NT2/D1 (cell line): ENCODE measurements at regions not wholly inside any gene's neighbourhood (a gene's known extent, or its start where the extent isn't known, plus 50 kb on each side); places are given as distances from the start of the nearest gene placed in this dataset.

Source experiments
- DNase-seq: peaks from one replicate; pipeline ENCODE4 v3.0.0-alpha.2; 2011; ENCODE audit warnings: low read depth, low spot score
- H3K27me3 ChIP-seq: 2 replicates; pipeline ENCODE4 v1.6.0; 2011; ENCODE audit warnings: mild to moderate bottlenecking; ENCODE audit not compliant: insufficient read length, insufficient read depth
- H3K36me3 ChIP-seq: 2 replicates; pipeline ENCODE4 v1.6.1; 2011; ENCODE audit warnings: mild to moderate bottlenecking, low read length, mixed read lengths; ENCODE audit not compliant: insufficient read depth, insufficient read length
- H3K4me1 ChIP-seq: 2 replicates; pipeline ENCODE4 v1.5.1; 2011; ENCODE audit not compliant: insufficient read depth, insufficient read length
- H3K4me3 ChIP-seq: 2 replicates; pipeline ENCODE4 v1.5.1; 2011; ENCODE audit warnings: low read depth; ENCODE audit not compliant: insufficient read length
- H3K9ac ChIP-seq: 2 replicates; pipeline ENCODE4 v1.6.0; 2011; ENCODE audit warnings: low read depth; ENCODE audit not compliant: insufficient read length
- H3K9me3 ChIP-seq: 2 replicates; pipeline ENCODE4 v1.5.1; 2011; ENCODE audit warnings: mild to moderate bottlenecking, low read length; ENCODE audit not compliant: insufficient read depth
- SUZ12 ChIP-seq: IDR thresholded peaks from 2 replicates; pipeline ENCODE4 v1.6.1; 2011; ENCODE audit not compliant: insufficient read length, insufficient read depth; ENCODE audit errors: extremely low read depth
- YY1 ChIP-seq: IDR thresholded peaks from 2 replicates; pipeline ENCODE4 v1.6.1; 2011; ENCODE audit not compliant: insufficient read length, insufficient read depth
- ZNF274 ChIP-seq: IDR thresholded peaks from 2 replicates; pipeline ENCODE4 v1.6.1; 2011; ENCODE audit warnings: mild to moderate bottlenecking, low read depth, low read length

DNA sequence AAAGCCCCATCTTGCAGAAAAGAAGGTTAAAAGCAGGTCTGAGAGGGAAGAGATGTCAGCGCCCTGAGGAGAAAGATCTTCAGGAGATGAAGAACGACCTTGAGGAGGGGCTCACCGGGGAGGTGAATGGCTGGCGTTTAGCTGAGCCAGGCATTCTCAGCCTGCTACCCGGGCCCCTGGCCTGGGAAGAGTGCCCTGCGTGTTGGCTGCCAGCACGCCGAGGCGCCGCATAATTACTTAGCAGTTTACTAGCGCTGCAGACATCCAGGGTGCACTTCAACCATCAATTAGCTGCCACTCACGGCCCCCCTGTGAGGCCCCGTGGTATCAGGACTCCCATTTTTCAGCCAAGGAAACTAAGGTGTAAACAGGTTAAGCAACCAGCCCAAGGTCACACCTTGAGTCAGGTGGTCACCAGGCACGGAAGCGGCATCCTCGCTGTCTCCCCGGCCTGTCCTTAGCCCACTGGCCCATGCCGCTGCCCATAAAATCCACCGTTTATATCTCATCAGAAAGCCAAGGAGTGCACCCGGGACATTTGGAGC is 551.9 kb downstream of the BNC2 start:
- no peak for DNase-seq
- no peaks in the 10 kb centered on the region for H3K36me3 ChIP-seq
- TF ChIP-seq SUZ12 (no peak), YY1 (no peak), ZNF274 (no peak)

DNA sequence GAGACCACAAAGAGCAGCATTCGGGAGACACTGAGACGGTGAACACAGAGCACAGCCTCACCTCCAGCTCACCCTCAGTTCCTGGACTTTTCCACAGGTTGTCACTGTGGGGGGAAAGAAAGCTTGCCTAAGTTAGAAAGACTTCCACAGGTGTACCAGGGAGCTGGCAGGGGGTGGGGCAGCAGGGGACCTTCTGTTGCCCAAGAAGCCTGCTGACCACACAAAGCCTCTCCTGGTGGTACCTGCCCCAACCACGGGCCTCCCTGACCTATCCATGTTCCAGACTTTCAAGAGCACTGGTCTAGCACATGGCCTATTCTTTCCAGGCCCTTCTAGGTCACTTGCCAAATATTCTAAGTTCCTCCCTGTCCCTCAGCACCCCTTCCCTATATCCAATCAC is 550.8 kb downstream of the BNC2 start:
- H3K27me3 ChIP-seq: no peaks in the 10 kb centered on the region
- no peak for DNase-seq
- peaks cover 3% of the 10 kb centered on the region for H3K4me1 ChIP-seq
- H3K9me3 ChIP-seq: no peaks in the 10 kb centered on the region; the same call in 1 of the 2 replicates
- no peak overlapping the region for H3K4me3 ChIP-seq
- TF ChIP-seq SUZ12 (no peak), ZNF274 (no peak), YY1 (no peak)
- no peak overlapping the region for H3K9ac ChIP-seq
- no peaks in the 10 kb centered on the region for H3K36me3 ChIP-seq

More for the DNA sequence above, 551.9 kb downstream of the BNC2 start:
- H3K9ac ChIP-seq: no peak overlapping the region
- no peaks in the 10 kb centered on the region; the same call in 1 of the 2 replicates for H3K9me3 ChIP-seq
- H3K27me3 ChIP-seq: no peaks in the 10 kb centered on the region
- H3K4me1 ChIP-seq: peaks cover 3% of the 10 kb centered on the region
- no peak overlapping the region for H3K4me3 ChIP-seq

DNA sequence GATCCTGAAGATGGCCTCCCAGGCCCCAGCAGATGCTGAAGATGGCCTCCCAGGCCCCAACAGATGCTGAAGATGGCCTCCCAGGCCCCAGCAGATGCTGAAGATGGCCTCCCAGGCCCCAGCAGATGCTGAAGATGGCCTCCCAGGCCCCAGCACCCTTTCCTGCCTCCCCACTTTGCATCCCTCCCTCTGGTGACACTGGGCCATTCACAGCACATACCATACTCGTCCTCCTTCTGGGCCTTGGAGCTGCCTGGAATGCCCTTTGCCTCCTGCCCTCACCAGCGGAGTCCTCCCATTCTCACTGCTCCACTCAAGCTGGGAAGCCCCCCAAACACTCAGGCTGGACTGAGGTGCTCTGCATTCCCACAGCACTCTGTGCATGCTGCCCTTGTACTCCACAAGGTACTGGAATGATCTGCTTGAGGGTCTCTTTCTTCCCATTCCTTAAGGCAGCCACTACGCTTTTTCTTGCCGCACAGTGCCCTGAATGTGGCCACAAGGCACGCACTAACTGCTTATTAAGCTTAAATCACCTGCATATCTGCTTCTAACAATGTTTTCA is 550.0 kb downstream of the BNC2 start:
- peaks cover 3% of the 10 kb centered on the region for H3K4me1 ChIP-seq
- DNase-seq: no peak
- no peaks in the 10 kb centered on the region for H3K36me3 ChIP-seq
- no peak for TF ChIP-seq SUZ12
- no peak for TF ChIP-seq YY1
- no peak for TF ChIP-seq ZNF274
- no peak overlapping the region for H3K4me3 ChIP-seq
- H3K9ac ChIP-seq: no peak overlapping the region
- no peaks in the 10 kb centered on the region; the same call in 1 of the 2 replicates for H3K9me3 ChIP-seq
- no peaks in the 10 kb centered on the region for H3K27me3 ChIP-seq

DNA sequence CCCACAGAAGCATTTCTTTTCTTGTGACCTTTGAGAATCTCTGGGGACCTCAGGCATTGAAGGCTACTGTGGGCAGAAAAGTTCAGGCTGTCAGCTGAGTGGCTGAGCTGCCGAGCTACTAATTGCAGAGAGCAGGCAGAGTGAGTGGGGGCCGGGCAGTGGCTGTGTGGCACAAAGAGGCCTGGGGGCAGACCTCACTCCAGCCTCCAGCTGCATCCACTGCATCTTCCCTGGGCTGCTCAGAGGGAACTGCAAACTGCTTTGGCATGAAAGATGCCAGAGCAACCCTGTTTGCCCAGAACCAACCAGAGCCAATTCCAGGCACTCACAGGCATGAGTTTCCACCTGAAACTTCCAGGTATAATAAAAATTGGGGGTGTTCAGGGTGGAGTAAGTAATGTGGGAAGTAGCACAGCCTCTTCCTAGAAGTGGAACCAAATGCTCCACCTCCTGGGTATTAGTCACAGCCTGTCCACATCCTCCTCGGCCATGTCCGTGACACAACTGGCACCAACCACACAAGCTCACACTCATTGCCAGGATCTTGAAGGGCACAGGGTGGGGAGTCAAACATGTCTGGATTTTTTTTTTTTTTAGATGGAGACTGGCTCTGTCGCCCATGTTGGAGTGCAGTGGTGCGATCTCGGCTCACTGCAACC is 548.9 kb downstream of the BNC2 start:
- Histone ChIP-seq H3K36me3 (no peaks in the 10 kb centered on the region), H3K4me3 (no peak overlapping the region), H3K4me1 (peaks cover 3% of the 10 kb centered on the region), H3K9ac (no peak overlapping the region), H3K9me3 (no peaks in the 10 kb centered on the region; the same call in 1 of the 2 replicates), H3K27me3 (no peaks in the 10 kb centered on the region)
- TF ChIP-seq YY1 (no peak), SUZ12 (no peak), ZNF274 (no peak)
- DNase-seq: no peak

DNA sequence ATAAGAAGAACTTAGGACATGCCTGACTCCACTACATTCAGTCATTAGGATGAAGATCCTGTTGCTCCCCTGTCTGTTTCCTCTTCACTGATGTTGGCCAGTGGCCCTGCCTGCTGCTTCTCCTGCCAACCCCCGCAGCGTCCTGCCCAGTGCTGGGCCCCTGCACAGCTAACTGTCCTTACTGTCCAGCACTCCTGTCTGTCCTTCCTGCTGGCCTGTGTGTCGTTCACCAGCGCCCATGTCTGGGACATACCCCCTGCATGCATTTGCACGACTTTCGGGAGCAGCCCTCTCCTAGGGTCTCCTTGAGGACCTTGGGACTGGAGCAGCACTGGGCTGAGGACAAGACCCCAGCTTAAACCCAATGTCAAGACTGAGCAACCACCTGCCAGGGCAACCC is 547.6 kb downstream of the BNC2 start:
- no peak for DNase-seq
- H3K4me3 ChIP-seq: no peak overlapping the region
- no peaks in the 10 kb centered on the region; the same call in 1 of the 2 replicates for H3K9me3 ChIP-seq
- no peak for TF ChIP-seq YY1
- TF ChIP-seq ZNF274: no peak
- TF ChIP-seq SUZ12: no peak
- H3K4me1 ChIP-seq: peaks cover 3% of the 10 kb centered on the region
- H3K9ac ChIP-seq: no peak overlapping the region
- no peaks in the 10 kb centered on the region for H3K36me3 ChIP-seq
- no peaks in the 10 kb centered on the region for H3K27me3 ChIP-seq

DNA sequence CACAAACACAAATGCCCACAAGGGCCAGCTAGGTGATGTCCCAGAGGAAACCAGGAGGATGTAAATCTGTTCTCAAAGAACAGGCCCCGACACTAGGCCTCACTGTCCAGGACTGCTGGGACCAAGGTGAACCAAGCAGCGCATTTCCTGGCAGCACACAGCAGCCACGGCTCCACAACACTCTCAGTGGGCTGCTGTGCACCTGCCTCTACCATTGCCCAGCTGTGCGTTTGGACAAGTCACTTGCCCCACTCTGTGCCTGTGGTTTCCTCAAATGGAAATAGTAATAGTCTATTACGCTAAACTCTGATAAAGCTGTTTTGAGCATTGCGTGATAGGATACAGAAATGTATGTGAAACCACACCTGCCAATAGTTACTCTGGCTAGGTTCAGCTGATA is 544.5 kb downstream of the BNC2 start:
- H3K9ac ChIP-seq: no peak overlapping the region
- H3K4me1 ChIP-seq: peaks cover 8% of the 10 kb centered on the region
- H3K36me3 ChIP-seq: no peaks in the 10 kb centered on the region
- no peaks in the 10 kb centered on the region; the same call in 1 of the 2 replicates for H3K9me3 ChIP-seq
- no peak for DNase-seq
- no peak for TF ChIP-seq YY1
- no peak for TF ChIP-seq SUZ12
- TF ChIP-seq ZNF274: no peak
- no peaks in the 10 kb centered on the region for H3K27me3 ChIP-seq
- H3K4me3 ChIP-seq: no peak overlapping the region

DNA sequence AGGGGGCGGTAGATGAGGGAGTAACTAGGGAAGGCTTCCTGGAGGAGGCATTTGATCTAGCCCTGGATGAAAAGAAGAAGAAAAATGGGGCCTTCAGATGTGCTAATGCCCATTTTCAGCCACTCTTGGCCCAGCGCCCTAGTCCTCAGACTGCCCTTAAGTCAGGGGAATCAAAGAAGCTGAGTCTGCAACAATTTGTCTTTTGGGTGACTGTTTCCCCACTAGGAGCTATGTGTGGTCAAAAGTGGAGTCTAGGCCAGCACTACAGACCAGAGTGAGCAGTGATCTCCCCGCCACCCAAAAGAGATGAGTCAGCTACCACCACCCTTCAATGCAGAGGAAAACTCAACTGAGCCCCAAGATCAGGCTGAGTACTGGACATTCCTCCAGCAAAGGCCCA is 542.1 kb downstream of the BNC2 start:
- Histone ChIP-seq H3K4me1 (peaks cover 8% of the 10 kb centered on the region), H3K4me3 (no peak overlapping the region), H3K9ac (no peak overlapping the region), H3K27me3 (no peaks in the 10 kb centered on the region), H3K36me3 (no peaks in the 10 kb centered on the region), H3K9me3 (no peaks in the 10 kb centered on the region)
- DNase-seq: no peak
- TF ChIP-seq ZNF274 (no peak), SUZ12 (no peak), YY1 (no peak)
